ENCODE measurements at regions not wholly inside any gene's neighbourhood (a gene's known extent, or its start where the extent isn't known, plus 50 kb on each side); places are given as distances from the start of the nearest gene placed in this dataset.
"Not testable (repeated sequence)": the region's sequence is repeated elsewhere in the genome, so short reads cannot be mapped to it uniquely, and the experiment has no call there.

DNA sequence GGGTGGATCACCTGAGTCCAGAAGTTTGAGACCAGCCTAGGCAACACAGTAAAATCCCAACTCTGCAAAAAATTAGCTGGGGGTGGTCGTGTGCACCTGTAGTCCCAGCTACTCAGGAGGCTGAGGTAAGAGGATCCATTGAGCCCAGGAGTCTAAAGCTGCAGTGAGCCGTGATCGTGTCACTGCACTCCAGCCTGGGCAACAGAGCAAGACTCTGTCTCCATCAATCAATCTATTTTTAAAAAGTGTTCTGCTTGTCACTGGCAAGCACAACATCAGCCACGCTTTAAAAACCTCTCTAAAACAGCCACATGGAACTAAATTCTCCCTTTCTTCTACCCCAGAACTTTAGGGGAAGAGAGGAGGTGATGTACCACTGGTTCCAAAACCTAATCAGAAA lies 131.6 kb upstream of the RREB1 start:
- DNase-seq: no peak

DNA sequence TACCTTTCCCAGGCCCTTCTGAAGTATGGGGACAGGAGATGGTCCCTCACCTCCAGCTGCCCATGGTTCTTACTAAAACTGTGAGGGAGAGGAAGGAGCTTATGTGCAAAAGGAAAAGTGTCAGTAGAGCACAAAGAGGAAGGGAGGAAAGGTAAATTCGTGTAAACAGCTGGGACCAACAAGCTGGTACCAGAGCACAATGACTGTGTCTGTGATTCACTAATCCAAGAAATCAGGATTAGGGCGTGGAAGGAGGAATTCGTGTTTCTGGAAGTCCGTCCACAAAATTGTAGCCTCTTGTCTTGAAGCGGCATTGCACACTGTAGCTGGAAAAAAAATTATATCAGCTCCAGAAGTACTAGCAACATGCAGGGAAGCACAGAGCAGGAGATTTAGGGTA lies 129.0 kb upstream of the RREB1 start:
- DNase-seq: no peak

DNA sequence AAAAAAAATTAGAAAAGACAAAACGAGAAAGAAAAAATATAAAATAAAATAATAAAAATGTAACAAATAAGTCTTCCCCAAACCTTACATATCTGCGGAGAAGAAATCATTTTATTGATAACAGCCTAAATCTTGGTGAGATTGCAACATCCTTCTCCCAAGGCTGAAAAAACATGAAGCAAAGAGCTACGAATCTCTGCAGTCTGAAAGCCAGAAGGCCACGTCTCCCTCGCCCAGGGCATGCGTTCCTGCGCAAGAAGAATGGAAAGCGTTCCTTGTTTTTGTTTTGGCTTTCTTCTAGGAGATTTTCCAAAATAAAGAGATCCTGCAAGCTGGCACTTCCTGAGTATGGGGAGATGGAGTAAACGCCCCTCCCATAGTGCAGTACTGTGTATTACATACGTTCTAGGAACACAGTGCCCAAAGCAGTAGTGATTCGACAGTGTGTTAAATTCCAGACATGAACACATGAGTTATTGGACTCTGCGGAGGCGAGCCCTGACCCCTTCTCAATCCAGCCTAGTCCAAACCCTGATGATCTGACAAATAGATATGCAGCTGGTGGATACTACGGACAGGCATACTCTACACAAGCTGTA lies 126.7 kb upstream of the RREB1 start:
- DNase-seq: no peak

DNA sequence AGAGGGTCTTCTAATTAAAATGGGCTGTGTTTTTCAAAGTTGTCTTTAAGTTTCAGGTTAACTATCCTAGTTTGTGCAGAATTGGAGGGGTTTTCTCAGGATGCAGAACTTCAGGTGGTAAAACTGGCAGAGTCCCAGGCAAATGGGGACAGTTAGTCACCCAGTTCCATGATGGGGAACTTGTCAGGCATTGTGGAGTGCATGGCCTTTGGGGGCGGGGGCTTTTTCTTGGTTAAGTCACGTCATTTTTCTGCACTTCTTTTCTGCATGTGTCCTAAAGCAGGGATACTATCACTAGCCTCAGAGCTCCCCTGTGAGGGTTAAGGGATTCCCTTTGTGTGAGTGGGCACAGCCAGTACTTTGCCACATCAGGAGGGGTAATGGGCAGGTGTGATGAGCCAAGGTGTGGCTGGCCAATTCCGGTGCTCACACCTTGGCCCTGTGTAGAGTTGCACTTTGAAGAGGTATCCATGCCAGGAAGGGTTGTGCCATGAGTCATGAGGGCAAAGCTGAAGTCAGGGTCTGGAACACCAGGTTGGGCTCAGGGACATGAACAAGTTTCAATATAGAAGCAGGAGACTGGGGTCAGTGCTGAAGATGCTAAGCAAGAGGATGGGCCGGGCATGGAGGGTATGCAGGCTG lies 126.0 kb upstream of the RREB1 start:
- no peak for DNase-seq

DNA sequence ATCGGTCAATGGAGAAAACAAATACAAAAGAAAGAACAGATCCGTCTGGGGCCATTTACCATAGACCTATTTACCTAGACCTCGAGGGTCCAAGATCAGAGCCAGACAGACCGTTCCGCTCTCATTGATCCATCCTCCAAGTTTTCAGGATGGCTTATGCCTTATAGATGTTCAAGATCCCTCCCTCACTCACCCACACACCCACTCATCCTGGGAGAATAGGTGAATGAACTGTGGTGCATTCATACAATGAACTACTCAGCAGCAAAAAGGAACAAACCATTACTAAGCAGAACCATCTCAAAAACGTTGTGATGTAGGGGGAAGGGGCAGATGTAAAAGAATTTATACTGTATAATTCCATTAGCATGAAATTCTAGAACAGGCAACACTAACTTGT lies 125.1 kb upstream of the RREB1 start:
- no peak for DNase-seq

DNA sequence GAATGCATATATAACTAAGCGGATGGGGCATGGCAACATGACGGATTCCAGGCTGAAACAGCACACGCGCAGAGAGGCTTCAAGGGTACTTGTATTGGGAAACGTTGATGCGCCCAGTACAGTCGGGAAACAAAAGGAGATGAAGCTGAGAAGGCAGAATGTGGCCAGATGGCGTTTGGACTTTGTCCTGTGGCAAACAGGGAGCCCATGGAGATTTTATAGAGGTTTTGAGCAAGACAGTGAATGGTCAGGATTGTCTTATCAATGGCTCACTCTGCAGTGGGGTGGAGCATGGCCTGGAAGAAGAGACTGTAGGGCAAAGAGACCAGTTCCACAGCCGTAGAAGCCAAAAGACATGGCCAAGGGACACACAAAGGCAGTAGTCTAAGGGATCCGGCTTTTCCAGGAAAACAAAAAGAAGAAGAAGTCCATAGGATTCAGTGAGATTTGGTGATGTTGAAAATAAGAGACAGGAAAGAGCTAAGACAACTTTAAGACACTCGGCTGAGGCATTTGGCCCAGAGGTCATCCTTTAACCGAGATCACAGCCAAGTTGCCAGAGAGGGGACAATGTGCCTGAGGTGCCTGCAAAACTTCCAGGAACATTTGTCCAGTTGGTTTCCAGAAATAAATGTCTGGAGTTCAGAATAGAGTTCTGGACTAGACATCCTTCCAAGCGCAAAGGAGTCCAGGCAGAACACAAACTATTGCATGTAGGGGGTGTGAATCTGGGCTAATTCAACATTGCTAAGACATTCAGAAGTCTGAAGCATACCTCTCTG lies 123.0 kb upstream of the RREB1 start:
- DNase-seq: no peak

DNA sequence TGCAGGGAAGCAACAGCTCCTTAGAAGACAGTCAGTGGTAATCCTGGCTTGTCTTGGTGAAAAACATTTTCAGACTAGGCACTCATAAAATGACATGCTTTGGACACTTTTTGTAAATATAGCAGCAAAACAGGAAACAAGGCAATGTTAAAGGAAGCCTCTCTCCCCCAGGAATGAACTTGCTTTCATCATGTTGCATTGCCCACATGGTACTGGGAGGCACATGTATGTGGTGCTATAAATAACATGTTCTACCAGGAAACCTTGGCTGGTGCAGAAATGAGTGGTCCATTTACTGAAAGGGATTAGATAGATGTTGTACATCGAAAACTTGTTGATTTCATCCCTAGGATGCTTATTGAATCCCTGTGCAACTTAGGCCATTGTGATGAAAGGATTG lies 121.4 kb upstream of the RREB1 start:
- DNase-seq: no peak

DNA sequence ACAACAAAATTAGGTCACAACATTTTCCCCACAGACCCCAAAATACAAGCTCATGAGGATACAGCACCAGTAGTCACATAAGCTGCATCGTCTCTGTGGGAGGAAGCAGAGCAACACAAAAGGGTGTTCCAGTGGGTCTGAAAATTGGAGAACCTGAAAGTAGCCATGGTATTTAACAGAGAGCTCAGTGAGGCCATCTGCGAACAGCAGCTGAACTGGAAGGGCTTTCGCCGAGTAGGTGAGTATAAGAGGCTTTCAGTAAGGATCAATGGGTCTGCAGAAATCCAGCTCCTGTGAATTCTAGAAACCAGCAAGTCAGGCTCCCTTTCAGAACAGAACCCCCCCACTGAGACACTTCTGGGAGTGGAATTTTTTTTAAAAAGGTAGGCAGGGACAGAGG lies 120.0 kb upstream of the RREB1 start:
- no peak for DNase-seq

DNA sequence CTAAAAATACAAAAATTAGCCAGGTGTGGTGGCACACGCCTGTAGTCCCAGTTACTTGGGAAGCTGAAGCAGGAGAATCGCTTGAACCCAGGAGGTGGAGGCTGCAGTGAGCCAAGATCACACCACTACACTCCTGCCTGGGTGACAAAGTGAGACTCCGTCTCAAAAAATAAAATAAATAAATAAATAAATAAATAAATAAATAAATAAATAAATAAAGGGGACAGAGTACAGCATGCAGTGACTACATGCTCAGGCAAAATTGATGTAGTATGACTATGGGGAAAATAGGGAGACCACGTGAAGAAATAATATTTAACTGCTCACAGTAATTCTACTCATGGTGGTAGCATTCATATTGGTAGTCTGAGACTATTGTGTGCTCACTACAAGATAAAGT lies 117.7 kb upstream of the RREB1 start:
- not testable (repeated sequence) for DNase-seq

DNA sequence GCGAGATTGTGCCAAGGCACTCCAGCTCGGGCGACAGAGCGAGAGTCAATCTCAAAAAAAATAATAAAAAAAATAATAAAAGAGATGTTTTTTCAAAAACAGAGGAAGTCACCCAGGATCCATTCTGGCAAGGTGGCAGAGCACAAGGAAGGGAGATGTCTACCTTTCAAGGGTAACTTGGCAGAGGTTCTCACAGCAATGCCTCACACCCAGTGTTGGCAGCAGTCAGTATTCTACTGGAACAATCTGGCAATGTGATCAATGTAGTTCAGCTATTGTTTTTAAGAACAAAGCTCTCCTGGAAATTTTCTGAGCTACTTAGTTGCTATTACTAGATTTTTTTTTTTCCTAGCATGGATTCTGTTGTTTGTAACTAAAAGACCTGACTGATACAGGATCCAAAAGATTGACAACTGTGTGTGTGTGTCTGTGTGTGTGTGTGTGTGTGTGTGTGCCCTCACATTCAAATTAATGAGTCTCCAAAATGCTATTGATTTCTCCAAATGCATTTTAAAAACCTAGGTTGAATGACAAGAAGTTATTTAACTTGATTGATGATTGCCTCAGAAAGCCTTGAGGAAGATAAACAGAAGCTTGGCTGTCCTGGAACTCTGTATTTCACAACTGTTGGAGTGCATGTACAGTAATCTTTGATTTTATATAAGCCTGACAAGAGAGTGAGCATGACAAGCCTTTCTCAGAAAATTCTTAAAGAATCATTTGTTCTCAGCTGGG lies 114.1 kb upstream of the RREB1 start:
- DNase-seq: no peak

DNA sequence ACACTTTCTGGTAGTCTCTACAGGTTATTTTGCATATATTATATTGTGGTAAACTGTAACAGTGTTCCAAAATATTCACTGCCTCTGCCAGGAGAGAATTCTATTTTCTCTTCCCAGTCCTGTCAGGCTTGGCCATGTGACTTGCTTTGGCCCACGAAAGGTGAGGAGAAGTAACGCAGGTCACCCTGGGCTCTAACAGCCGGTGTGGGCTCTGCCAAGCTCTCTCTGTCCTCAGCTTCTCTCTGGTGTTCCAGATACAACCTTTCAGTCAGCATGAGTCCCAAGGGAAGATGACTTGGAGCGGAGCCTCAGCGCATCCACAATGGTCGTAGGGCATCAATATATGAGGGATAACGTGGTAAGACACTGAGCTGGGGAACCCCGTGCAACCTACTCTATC lies 113.0 kb upstream of the RREB1 start:
- no peak for DNase-seq

DNA sequence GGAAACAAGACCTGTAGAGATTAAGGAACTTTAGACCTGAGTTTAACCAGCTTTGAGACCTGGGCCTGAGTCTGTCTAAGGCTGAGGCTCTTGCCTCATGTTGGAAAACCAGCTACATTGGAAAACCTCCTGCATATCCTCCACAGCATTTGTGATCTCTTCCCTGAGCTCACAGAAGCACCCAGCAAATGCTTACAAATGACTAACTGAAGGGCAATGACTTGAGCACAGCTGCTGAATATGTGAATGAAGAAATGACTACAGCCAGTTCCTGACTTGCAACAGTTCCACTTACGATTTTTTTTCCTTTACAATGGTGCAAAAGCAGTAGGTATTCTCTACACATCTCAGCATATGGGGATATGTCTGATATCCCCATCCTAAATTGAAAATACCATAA lies 112.4 kb upstream of the RREB1 start:
- no peak for DNase-seq

DNA sequence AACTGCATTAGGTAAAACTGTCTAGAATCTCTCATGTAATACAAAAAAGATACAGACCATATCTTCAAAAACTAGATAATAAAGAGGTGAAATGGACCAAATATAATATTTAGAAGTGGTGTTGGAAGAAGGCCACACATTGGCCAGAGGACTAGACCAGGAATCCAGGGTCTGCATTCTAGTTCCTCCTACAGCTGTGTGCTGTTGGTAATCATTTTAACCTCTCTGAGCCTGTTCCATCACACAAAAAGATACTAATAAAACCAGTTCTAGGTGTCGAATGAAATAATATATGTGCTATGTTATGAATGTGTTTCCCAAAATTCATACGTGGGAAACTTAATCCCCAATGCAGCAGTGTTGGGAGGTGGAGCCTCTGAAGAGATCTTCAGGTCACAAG lies 111.6 kb upstream of the RREB1 start:
- no peak for DNase-seq

DNA sequence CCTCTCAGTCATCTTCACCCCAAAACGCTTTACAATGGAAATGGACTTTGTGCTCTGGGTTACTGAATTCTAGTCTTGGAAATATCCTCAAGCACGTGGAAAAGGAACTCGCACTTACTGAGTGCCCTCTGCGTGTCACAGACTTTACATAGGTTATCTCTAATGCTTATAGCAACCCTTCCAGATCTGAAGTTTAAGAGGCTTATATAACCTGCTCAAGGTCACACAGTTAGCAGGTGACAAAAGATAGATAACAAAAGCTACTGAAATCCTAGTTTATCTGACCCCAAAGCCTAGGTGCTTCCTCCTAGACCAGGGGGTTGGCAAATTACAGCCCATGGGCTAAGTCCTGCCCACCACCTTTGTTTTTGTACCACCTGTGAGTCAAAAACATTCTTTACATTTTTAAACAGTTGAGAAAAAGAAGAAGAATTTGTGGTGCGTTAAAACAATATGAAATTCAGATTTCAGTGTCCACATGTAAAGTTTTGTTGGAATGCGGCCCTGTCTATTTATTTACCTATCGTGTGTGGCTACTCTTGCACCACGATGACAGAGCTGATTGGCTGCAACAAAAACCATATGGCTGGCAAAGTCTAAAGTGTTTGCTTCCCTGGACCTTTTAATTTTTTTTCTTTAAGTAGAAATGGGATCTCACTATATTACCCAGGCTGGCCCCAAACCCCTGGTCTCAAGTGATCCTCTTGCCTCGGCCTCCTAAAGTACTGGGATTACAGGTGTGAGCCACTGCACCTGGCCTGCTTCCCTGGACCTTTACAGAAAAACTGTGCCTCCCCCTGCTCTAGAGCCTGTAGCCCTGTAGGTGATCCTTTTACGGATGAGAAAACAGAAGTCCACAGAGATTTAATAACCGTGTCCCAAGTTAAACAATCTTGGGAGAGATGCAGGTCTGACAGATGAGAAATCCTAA lies 110.2 kb upstream of the RREB1 start:
- DNase-seq: no peak

DNA sequence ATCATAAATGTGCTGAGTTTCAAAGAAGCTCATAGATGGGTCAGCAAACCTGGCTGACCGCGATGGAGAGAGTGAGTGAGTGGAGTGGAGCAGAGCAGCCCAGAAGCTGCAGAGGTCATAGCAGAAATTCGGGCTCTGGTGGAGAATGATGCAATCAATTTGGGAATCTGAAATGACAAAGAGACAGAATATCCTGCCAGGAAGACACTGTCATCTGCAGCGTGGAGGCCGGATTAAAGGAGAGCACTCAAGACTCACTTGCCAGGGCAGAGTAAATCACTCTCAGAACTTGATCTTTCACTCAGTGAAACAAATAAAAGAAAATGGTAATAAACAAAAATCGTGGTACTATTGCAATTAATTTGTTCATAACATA lies 109.6 kb upstream of the RREB1 start:
- DNase-seq: peak; percentile 14

DNA sequence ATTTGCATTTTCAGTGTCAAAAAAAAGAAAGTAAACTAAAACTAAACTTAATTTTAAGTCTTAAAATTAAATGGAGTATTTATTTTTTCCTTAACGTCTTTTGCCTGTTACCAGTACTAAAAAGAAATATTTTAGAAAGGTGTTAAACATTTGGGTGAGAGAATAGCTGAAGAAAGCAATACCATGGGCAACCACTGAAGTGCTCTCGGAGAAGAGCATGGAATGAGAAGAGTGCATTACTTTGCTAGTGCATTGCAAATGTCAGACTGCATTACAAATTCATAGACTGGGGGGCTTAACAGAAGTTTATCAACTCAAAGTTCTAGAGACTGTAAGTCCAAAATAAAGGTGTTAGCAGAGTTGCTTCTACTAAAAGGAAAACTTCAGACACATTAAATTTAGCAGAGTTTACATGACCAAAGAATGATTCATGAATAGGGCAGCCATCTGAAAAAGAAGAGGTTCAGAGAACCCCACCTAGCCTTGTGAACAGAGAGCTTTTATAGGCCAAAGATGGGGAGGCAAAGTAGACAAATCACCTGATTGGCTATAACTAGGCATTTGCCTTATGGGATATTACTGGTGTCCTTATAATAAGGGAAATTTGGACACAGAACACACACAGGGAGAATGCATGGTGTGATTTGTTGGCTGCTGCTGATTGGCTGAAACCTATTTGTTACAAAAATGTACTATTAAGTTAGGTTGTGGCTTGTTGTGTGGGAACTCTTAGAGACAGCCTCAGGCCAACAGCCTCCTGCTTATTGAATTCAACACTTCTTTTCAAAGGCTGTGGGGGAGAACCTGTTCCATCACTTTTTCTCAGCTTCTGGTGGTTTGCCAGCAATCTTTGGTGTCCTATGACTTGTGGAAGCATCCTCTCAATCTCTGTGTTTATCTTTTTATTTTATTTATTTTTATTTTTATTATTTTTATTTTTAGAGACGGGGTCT lies 106.7 kb upstream of the RREB1 start:
- no peak for DNase-seq

DNA sequence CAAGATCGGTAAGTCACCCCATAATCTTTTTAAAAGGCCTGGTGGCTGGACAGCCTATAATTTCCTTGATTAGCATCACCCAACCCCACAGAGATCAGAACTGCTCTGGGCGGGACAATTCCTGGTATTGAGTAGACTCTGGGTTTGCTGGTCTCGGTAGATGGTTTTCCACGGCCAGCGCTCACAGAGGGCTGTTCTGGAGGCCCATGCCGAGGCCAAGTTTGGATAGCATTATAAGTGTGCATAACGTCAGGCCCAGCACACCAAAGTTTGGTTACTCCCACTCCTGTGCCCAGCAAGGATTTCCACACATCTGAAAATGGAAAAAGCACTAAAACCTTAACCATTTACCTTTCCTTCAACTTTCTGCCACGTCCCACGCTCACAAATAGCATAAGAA lies 104.7 kb upstream of the RREB1 start:
- no peak for DNase-seq

DNA sequence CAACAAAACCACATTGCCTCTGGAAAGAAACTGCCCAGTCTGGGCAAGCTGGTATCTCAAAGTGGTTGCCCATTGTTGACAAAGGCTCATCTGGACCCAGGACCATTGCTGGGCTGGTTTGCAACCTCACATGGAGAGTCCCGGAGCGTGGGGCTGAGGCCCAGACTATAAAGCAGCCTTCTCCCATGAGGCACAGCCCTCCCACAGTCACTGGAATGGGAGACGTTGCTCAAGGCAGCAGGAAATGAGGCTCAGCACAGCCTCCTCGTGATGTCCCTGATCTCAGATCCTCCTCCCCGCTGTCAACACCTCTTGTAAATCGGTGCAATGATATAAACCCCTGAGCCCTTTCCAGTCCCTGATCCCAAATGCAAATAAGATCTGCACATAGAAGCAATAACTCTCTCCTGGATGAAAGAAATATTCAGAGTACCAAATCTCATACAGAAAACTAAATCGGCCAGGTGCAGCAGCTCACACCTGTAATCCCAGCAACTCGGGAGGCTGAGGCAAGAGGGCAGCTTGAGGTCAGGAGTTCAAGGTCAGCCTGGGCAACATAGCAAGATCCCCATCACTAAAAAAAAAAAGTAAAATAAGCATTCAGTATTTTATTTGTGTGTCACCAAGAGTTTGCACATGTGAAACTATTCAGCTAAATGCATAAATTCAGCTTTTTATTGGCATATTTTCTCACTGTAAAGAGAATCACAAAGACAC lies 103.0 kb upstream of the RREB1 start:
- no peak for DNase-seq

DNA sequence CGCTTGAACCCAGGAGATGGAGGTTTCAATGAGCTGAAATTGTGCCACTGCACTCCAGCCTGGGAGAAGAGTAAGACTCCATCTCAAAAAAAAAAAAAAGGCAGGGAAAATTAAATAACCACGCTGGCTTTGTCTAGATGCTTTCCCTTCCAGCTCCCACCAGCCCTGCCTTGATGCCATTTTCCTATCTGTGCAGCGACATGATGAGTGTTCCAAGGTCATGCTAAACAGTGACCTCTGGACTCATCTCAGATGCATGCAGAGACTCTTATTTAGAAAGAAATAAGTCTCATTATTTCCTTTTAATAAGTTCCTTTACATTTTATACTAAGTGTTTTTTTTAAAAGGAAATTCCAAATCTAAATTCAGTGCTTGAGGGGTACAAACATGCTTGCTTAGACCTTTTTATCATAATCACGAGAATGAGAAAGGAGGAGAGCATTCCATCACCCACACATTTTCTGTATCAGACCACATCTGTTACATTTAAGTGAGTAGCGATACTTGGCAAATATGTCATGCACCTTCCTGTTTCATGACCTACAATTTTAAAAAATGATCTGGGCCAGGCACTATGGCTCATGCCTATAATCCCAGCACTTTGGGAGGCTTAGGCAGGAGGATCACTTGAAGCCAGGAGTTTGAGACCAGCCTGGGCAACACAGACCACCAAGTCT lies 101.1 kb upstream of the RREB1 start:
- no peak for DNase-seq

All from muscle of arm (tissue), 1 donor.